NOMO-1 treated with dmso at 0.1 percent for 144 hours (cell line): ENCODE measurements at regions not wholly inside any gene's neighbourhood (a gene's known extent, or its start where the extent isn't known, plus 50 kb on each side); places are given as distances from the start of the nearest gene placed in this dataset.
"Not testable (repeated sequence)": the region's sequence is repeated elsewhere in the genome, so short reads cannot be mapped to it uniquely, and the experiment has no call there.

Experiments used
- DNase-seq: peaks from one replicate; lab custom pipeline; 2025; ENCODE audit not compliant: unreplicated experiment; lab: John Stamatoyannopoulos, UW

DNA sequence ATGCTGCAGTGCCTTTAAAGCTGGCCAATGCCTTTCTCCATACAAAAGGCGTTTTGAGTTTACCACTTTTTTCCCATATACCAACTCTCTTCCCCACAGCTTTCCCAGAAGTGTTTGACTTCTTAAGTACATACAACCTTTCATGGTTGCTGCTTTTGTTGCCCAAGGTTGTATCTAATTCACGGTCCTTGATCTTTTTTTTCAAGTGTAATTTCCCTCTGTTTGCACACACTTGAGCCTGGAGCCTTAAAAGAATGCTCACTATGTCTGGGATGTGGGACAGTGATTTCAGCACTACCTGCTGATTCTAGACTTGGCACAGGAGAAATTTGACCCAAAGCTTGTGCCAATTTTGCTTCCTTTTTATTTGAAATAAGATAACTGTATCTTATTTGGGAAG, 324.7 kb downstream of the ANAPC1 start:
- not testable (repeated sequence) for DNase-seq

DNA sequence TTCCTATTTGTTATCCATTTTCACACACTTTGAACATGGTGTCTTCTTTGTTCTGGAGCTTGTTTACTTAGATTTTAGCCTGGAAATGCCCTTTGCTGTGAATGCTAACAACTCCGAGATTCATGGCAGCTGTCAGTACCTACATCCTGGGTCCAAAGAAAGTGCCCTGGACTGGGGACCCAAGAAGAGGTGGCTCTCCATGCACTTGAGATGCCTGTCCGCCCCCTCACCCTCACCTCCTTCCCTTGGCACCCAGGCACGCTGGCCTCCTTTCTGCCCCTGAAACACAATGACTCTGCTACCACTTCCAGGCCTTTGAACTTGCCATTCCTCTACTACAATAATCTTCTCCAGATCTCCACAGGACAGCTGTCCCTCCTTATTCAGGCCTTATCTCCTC, 324.2 kb downstream of the ANAPC1 start:
- not testable (repeated sequence) for DNase-seq

DNA sequence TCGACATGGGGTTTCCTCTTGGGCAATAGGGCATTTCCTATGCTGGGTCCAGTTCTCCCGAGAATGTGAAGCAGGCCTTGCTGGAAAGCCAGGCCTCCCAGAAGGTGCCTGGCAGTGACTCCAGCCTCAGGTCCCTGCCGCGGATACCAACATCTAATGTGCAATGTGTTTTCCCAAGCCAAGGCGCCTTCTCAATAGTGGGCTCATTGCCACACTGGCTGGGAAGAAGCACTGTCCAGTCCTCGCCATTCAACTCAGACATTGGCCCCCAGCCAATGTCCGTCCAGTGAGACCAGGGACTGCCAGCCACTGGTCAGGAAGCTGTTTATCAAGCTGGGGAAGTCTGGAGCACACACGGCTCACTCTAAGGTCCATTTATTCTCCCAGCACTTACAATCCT, 317.9 kb downstream of the ANAPC1 start:
- not testable (repeated sequence) for DNase-seq

DNA sequence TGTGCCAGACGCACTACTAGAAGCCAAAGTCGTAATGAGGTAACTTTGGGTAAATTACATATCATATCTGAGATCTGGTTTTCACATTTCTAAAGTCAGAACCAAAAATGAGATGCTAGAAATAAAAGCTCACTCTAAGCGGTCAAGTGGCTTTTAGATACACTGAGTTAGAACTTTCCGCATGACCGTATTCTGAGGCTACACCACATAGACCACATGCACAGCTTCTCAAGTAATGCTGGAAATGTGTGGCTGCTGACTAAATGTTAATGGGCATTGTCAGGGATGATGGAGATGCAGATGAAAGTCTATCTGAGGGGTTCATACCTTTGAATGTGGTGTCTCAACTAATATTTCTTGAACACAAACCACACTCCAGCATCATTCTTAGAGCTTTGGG, 316.8 kb downstream of the ANAPC1 start:
- DNase-seq = not testable (repeated sequence)

DNA sequence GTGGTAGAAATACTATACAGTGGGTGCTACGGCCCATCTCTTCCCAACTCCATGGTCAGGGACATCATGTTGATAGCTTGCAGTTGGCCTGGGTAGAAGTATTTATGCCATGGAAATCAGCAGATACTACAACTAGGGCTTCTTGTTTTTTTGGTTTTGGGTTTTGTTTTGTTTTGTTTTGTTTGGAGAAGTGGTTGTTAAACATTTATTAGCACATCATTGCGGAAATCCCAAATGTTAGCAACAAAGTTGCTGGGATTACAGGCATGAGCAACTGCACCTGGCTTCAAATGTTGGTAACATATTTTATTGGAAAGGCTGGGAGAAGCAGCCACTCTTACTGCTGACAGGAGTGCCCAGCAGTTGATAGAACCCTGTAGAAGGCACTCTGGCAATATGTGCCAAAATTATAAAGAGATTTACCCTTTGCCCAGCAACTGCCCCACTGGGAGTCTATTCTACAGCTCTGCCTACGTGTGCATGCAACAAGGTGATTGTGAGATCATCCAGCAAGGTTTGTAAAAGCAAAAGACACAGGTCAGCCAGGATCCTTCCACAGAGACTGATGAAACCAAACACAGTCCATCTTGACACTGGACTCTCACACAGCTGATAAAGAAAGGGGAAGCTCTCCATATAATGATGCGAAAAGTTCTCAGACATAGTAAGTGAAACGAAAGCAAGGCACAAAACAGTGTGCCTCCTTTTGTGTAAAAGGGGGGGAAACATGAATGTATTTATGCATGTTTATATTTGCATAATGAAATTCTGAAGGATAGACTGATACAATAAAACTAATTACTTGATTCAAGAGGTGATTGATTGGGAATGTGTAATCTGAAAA, 314.4 kb downstream of the ANAPC1 start:
- DNase-seq = not testable (repeated sequence)

DNA sequence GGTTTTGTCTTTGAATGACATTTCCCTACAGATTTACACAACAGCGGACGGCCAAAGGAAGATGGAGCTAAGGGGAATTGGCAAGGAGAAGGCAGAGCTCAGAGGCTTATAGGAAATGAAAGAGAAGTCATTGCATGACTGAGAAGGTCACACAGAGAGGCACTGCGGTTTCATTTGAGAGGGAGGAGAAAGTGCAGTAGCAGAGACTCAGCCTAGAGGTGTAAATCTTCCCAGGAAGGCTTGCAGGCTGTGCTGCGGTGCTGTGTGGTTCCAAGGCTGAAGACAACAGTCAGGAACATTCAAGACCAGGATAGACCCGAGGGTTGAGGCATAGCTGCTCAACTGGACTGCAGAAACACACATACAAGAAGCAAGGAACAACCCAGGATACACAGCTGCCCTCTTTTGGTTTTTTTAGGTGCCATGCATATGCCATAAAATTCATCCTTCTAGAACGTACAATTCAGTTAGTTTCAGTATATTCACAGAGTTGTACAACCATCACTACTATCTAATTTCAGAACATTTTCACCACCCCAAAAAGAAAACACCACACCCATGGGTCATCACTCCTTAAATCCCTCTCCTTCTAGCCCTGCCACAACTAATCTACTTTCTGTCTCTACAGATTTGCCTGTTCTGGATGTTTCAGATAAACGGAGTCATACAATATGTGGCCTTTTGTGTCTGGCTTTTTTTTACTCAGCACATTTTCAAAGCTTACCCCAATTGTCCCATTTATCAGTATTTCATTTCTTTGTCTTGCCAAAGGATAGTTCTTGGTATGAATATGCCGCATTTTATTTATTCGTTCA, 313.5 kb downstream of the ANAPC1 start:
- DNase-seq = not testable (repeated sequence)

DNA sequence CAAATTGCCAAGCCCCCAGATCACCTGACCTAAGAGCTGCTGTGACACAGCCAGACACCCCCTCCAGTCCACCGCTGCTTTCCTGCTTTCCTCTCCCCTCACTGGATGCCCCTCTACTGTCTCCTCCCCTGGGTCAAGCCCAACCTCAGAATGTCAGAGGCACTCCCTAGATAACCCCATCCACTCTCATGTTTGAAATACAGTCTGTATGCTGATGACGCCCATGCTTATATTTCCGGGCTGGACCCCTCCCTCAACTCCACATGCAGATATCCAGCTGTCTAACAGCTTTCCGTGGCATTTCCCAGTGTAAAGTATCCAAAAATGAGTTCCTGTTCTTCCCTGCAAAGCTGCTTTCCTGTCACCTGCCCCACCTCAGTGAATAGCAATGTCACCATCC, 309.2 kb downstream of the ANAPC1 start:
- not testable (repeated sequence) for DNase-seq

DNA sequence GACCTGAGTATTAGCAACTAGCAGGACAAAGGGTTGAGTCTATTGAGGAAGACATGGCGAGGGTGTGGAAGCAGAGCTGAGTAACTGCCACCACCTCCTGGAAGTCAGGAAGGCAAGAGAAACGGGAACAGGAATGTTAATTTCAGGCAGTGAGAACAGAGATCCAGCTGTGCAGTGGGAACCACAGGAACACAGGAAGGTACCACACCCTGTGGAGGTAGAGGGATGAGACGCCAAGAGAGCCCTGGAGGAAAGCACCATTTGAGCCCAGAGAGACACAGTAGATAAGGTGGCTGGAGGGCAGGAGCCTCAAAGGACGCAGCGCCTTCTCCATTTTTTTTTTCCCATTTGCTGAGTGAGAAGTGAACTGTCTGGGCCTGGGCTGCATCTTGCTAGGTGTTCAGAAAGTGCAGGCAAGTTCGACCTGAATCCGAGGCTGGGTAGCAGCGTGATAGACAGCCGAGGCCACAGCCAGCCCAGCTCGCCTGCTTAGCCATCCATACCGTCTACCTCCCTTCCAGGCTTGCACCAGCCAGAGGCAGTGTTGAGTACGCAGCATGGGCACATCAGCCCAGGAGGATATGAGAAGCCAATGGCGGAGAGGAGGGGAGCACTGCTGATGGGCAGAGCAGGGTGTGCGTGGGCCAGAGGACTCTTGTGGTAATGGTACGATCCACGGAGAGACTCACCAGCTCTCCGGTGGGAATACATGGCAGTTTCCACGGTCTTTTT, 306.7 kb downstream of the ANAPC1 start:
- DNase-seq = not testable (repeated sequence)

DNA sequence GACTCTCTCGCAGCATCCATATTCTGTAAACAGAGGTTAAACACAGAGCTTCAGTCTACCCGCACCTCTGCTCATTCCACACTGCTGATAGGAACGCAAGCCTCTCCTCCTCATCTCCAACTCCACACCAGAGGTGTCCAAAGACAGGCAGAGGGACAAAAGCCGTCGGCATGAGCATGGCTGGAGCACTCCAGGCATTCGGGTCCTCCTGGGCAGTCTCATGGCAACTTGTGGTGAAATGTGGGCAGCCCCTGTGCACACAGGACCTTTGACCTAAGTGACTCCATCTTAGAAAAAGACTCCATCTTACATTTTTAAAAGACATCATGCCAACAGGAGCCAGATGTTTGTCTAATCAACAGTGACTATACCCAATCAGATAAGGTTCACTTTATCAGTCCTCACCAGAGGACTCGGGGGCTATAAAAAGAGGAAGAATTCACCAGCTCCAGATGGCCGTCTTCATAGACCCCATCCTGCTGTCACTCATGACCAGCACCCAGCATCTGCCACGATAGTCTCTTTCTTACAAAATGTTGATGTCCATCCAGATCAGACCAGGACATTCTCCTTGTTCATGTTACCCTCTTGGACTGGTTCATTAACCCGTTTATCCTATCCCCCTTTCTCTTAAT, 304.4 kb downstream of the ANAPC1 start:
- not testable (repeated sequence) for DNase-seq

DNA sequence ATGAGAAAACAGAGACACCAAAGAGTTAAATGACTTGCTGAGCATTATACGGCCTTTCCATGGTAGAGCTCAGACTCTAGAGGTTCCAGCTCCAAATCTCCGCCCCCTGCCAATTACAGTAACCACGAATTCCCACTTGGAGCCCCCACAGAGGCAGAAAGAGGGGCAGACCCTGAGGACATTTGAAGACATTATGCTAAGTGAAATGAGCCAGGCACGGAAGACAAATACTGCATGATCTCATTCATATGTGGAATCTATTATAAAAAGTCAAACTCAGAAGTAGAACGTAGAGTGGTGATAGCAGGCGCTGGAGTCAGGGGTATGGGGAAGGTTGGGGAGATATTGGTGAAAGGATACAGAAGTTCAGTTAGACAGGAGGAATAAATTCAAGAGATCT, 303.4 kb downstream of the ANAPC1 start:
- DNase-seq = not testable (repeated sequence)

DNA sequence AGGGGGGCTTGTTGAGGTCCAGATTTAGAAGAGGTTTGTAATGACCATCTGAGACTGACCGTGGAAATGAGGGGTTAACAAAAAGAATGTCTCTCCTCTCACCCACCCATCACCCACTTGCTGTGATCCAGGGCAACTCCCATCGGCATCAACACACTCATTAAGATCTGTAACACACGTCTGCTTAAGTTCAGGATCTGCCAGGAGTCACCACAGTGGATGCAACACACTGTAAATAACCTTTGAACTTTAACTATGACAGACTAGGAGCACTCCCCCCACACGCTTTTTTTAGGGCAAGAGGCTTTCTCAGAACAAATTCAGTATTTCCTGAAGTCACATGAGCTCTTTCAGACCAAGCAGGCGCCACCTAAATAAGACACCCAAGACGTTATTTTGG, 301.9 kb downstream of the ANAPC1 start:
- not testable (repeated sequence) for DNase-seq

DNA sequence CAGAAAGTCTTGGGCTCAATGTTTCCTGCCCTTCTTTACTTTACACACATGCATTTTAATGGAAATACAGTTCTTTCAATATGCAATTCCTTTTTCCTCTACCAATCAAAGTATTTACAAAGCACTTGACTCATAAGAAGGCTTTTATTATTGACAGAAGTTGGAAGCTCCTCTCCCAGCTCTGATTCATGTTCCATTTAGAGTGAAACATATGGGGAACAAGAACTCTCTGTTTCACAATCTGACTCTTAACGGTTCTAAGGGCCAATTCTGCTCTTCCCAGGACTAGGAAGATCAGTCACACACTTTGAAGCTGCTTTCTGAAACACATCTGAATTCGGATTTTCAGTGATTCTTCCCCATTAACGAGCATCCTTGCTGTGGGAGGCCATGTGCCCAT, 300.5 kb downstream of the ANAPC1 start:
- DNase-seq = not testable (repeated sequence)

DNA sequence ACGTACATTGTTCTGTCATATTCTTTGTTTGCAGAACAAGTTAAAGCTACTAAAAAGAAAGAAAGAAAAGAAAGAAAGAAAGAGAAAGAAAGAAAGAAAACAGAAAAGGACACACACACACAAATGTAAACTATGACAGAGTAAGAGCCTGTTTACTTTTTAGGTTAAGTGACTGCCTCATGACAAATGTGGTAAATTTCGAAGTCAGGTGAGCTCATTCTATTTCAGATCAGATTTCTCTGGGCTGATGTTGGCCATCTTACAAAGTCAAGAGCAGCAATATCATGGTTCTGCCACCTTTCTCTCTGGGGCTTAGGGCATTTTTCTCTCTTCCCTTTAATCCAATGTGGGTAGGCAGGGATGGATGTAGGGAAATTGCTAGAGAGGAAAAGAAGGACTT, 299.5 kb downstream of the ANAPC1 start:
- DNase-seq = not testable (repeated sequence)

DNA sequence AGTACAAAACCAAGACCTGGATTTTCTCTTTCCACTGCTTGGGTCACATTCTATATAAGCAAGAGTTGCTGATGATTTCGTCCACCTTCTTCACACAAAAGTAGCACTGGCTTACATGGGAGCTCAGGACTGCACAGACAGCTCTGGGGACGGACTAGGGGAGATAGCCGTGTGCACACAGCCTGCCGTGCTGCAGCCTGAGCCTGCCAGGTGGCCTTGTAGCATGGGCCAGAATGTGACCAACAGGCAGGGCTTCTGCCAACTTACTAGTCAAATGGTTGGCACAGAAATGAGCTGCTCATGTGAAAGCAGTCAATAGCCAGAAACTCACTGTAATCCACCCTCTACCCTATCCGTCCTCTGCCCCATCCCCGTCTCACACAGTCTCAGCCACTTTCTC, 299.0 kb downstream of the ANAPC1 start:
- DNase-seq = not testable (repeated sequence)

DNA sequence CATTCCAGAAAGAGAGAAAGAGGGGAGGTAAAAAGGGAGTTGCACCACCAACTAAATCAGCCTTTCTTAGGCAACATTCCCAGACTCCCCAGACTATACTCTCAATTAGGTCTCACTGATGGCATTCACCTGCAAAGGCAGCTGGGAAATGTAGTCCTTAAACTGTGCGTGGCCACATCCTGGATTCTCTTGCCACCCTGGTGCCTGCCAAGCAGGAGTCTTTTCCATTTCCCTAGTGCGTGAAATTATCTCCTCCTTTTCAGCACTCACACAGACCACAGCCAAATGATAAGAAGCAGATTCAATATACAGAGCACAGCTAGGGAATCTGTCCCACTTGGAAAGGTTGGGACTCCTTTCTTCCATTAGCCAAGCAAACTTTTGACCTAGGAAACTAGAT, 298.0 kb downstream of the ANAPC1 start:
- DNase-seq = not testable (repeated sequence)

DNA sequence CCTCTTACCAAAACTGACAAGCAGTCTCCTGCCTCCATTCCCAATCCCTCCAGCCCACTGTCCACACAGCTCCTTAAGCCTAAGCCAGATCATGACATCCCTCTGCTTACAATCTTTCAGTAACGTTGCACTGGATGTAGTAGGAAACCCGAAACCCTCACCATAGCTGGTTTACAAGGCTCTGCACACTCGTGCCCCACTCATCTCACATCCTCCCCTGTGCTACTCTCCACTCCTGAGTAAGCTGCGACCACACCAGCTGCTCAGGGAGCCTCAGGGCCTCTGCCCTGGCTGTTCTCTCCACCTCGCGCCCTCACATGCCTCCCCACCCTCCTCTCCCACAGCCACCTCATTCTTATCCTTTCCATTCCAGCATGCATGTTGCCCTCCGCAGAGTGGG, 288.9 kb downstream of the ANAPC1 start:
- not testable (repeated sequence) for DNase-seq

DNA sequence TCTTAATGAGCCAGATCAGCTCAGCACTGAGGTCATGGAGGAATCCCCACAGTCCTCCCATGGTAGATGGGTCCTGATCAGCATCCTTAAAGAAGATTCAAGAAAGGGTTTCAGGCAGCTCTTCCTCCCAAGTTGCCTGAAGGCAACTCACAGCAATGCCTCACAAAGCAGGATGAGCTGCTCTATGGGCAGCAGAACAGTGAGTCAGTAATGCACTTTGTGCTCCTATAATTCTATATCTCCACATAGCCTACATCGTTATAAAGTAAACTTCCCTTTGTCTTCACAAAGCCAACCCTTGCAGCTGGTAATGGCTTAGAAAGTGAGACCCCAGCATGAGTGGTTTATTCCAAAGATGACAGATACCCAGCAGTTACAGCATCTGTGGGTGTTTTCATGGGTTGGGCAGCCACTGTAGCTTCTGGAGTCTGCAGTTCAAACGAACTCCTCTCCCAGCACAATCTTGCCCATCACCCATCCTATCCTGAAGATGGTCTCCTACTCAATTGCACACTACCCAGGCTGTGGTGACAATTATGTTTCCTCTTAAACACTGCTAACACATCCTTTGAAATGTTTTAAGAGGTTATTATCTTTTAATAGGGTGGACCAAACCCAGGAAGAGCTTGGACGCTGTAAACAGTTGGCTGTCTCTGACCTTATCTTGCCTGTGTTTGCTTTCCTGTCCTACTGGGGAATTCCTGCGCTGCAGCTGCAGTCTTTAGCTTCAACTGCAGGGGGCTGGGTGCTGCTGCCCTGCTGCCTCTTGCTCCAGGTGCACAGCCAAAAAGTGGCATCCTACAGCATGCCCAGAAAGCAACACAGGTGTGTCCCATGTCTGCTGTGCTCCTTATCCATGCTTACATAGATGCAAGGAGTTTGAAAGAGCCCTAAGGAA, 286.9 kb downstream of the ANAPC1 start:
- DNase-seq = not testable (repeated sequence)

DNA sequence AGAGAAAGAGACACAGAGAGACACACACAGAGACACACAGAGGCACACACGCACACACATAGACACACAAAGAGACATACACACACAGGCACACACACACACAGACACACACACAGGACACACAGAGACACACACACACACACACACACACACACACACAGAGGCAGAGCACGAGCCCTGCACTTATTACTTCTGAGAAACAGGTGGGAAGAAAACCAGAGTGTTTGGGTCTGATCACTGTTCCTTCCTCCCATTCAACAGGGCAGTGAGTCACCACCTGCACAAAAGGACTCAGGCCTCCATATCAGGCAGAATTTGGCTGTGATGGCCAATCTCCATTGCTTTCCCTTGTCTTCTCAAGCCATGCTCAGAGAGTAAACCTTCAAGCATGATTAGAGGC, 285.0 kb downstream of the ANAPC1 start:
- DNase-seq = not testable (repeated sequence)

DNA sequence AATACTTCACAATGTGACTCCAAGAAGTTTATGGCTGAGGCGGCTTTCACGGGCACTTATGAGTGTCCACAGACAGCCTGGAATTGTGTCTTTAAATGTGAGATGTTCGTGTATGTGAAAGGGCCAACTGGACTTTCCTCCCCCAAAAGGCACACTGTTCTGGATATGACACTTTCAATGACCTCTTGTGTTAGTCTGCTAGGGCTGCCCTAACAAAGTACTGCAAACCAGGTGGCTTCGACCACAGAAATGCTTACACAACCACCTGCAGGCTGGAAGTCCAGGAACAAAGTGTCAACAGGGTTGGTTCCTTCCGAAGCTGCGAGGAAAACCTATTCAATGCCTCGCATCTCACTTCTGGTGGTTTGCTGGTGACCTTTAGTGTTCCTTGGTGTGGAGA, 281.7 kb downstream of the ANAPC1 start:
- DNase-seq = not testable (repeated sequence)

DNA sequence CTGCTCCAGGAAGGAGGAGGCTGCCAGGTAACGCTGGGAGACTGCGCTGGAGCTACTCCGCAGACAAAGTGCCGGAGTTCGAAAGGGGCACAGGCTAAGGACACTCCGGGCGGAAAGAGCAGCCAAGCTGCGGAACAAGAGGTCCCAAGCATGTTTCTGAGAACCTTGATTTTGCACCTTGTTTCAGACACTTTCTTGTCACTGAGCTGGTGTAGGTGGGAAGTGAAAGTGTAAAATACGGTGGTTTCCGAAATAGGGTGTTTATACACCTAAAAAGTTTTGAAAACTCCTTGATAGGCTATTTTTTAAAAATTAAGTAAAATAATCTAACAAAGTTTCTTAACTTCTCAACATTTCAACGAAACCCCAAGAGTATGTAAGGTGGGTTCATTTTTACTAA, 278.2 kb downstream of the ANAPC1 start:
- DNase-seq = not testable (repeated sequence)
